ENCODE measurements at regions not wholly inside any gene's neighbourhood (a gene's known extent, or its start where the extent isn't known, plus 50 kb on each side); places are given as distances from the start of the nearest gene placed in this dataset.

DNA sequence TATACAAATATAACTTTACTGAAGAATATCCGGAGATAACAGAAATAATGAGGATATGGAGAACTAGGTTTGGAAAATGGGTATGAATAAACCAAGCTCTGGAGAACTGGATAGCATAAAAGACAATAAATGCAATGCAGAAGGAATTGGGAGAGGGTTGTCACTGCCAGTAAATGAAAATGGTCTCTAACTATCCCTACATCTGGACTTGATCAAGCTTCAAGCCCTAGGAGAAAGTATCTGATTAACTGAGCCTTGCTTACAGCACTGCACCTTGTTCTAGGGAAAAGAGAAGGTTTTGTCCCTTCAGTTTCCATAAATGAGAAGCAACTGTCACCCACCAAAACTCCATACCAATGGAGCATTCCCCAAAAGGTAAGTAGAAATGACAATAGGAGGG is 514.6 kb upstream of the ZEB2 start:
- Mint-ChIP-seq H3K27ac (no peak overlapping the region), H3K36me3 (ENCODE audit: insufficient read depth in 1 of 3, low read depth in 3 of 3) (no peaks in the 10 kb centered on the region)
- no peak overlapping the region for H3K18ac ChIP-seq (ENCODE audit: insufficient read length, low read depth, low read length)

More for the DNA sequence above, 514.6 kb upstream of the ZEB2 start:
- Histone ChIP-seq H4K5ac (ENCODE audit: insufficient read length, low read depth, low read length) (no peak overlapping the region), H2BK12ac (ENCODE audit: insufficient read length, low read depth, low read length) (no peak overlapping the region), H4K20me1 (ENCODE audit: control insufficient read depth, insufficient read depth, insufficient read length) (no peaks in the 10 kb centered on the region), H3K4me2 (ENCODE audit: insufficient read depth, insufficient read length, low read length) (no peak overlapping the region), H3K9me3 (ENCODE audit: control insufficient read depth, low read depth, low read length) (peaks cover 6% of the 10 kb centered on the region), H2BK120ac (ENCODE audit: low read depth, low read length, poor library complexity, severe bottlenecking) (no peak overlapping the region), H4K8ac (replicated peaks; ENCODE audit: insufficient read length, low read depth, low read length) (no peak overlapping the region), H3K14ac (ENCODE audit: insufficient read depth, low read length) (no peak overlapping the region), H3K9ac (ENCODE audit: extremely low read depth, insufficient read length, low read length) (no peak overlapping the region), H2BK20ac (ENCODE audit: low read depth, low read length, poor library complexity, severe bottlenecking) (no peak overlapping the region), H3K27me3 (ENCODE audit: insufficient read depth, low read length) (no peaks in the 10 kb centered on the region), H3K4ac (ENCODE audit: low read depth, low read length) (no peak overlapping the region), H3K23me2 (ENCODE audit: insufficient read length, low read depth, low read length, poor library complexity, severe bottlenecking) (no peaks in the 10 kb centered on the region), H2BK15ac (ENCODE audit: low read depth, low read length) (no peak overlapping the region), H2AK5ac (ENCODE audit: insufficient read length, low read length) (no peak overlapping the region), H3K79me2 (ENCODE audit: insufficient read depth, low read length) (no peaks in the 10 kb centered on the region), H3K23ac (ENCODE audit: insufficient read length, low read depth, low read length) (no peak overlapping the region), H3K4me1 (ENCODE audit: insufficient read depth, low read length) (0 out of 2 replicates have a peak, but pooled peaks cover 2% of the 10 kb centered on the region), H3K79me1 (ENCODE audit: insufficient read depth, low read depth, low read length, poor library complexity, severe bottlenecking) (no peaks in the 10 kb centered on the region), H3K56ac (ENCODE audit: insufficient read length, low read depth, low read length) (no peak overlapping the region), H2BK5ac (ENCODE audit: insufficient read length, low read length) (no peak overlapping the region), H2AFZ (ENCODE audit: low read length) (no peak overlapping the region), H3K27ac (ENCODE audit: insufficient read length, low read depth, low read length) (no peak overlapping the region), H3T11ph (ENCODE audit: low read length) (no peak overlapping the region), H4K91ac (ENCODE audit: insufficient read length, low read depth, low read length) (no peak overlapping the region)
- Mint-ChIP-seq H3K4me1 (peaks cover 2 to 3% of the 10 kb centered on the region in 2 experiments), H3K27me3 (ENCODE audit: low read depth) (no peaks in the 10 kb centered on the region), H3K9me3 (no peaks in the 10 kb centered on the region), H3K4me3 (no peak overlapping the region)
- DNase-seq, result no peak
- no CpG with 5 or more reads among the region's 1 CpG for WGBS (ENCODE audit: extremely low coverage, insufficient read length, low lambda C conversion rate)
- TF ChIP-seq CTCF (conservative IDR thresholded peaks at IDR 0.05), result no peak
